Panc1 (cell line): ENCODE measurements at regions not wholly inside any gene's neighbourhood (a gene's known extent, or its start where the extent isn't known, plus 50 kb on each side); places are given as distances from the start of the nearest gene placed in this dataset.

Source experiments
- ATAC-seq: fragments of 200-7000 bp; cut with Tn5 transposase; 2 replicates; pipeline ENCODE4 v1.9.1; 2020; ENCODE audit warnings: mild to moderate bottlenecking, moderate library complexity
- BruUV-seq: library from RNA; stranded (reverse); fragments of 400-500 nt; replicated peaks from 2 replicates; lab custom pipeline; 2021; lab: Mats Ljungman, UMichigan
- CTCF ChIA-PET: fragments of 300-600 bp; sonication (Branson Sonifier 250); formaldehyde crosslinking; loops from one replicate; lab custom pipeline; 2022; ENCODE audit warnings: antibody characterized with exemption; lab: Charles Lee
- POLR2A ChIA-PET: fragments of 300-600 bp; sonication (Branson Sonifier 250); formaldehyde crosslinking; loops from one replicate; lab custom pipeline; 2022; ENCODE audit warnings: antibody characterized with exemption; lab: Charles Lee
- DNase-seq: peaks from one replicate; pipeline ENCODE4 v3.0.0-alpha.2; 2010; ENCODE audit warnings: low read depth, low spot score
- H3K27ac ChIP-seq: 2 replicates; pipeline ENCODE4 v1.5.1; 2011; ENCODE audit warnings: mild to moderate bottlenecking, low read length, inconsistent platforms
- H3K27me3 ChIP-seq: fragments of 200-500 bp; sonication (Bioruptor generic); 2 replicates; pipeline ENCODE4 v1.6.0; 2014; ENCODE audit warnings: low read length, inconsistent platforms; ENCODE audit not compliant: control insufficient read depth, insufficient read depth
- H3K36me3 ChIP-seq: fragments of 200-500 bp; sonication (Bioruptor generic); 2 replicates; pipeline ENCODE4 v1.5.1; 2014; ENCODE audit warnings: inconsistent platforms, mild to moderate bottlenecking, low read length, moderate library complexity; ENCODE audit not compliant: control insufficient read depth, insufficient read depth
- H3K4me1 ChIP-seq: 2 replicates; pipeline ENCODE4 v1.5.1; 2011; ENCODE audit warnings: inconsistent platforms, mild to moderate bottlenecking, low read length, moderate library complexity; ENCODE audit not compliant: control insufficient read depth, insufficient read depth
- H3K4me3 ChIP-seq, 2 experiments: 2 replicates each; pipeline ENCODE4 v1.5.1; 2011 to 2012; ENCODE audit warnings: low read depth in 2 of 2, low read length in 2 of 2, mild to moderate bottlenecking in 2 of 2, inconsistent platforms in 1 of 2, moderate library complexity in 1 of 2
- H3K9me3 ChIP-seq: fragments of 200-500 bp; sonication (Bioruptor generic); 2 replicates; pipeline ENCODE4 v1.5.1; 2014; ENCODE audit warnings: low read depth, mild to moderate bottlenecking, inconsistent platforms, low read length, moderate library complexity; ENCODE audit not compliant: control insufficient read depth, insufficient read depth
- POLR2AphosphoS5 ChIP-seq: IDR thresholded peaks from 2 replicates; pipeline ENCODE4 v1.6.1; 2012; ENCODE audit warnings: mild to moderate bottlenecking, low read depth, low read length, moderate library complexity
- SIN3A ChIP-seq: IDR thresholded peaks from 2 replicates; pipeline ENCODE4 v1.6.1; 2012; ENCODE audit warnings: low read depth, mild to moderate bottlenecking, low read length, moderate library complexity, borderline replicate concordance; ENCODE audit not compliant: insufficient read depth
- TCF7L2 ChIP-seq: IDR thresholded peaks from 2 replicates; pipeline ENCODE4 v1.6.1; 2011; ENCODE audit warnings: mild to moderate bottlenecking, low read depth, low read length, inconsistent platforms
- in situ Hi-C: cut with HindIII; loops from 2 replicates; pipeline ENCODE4 v1.10.0; 2016; ENCODE audit warnings: low sequenced_read_pairs, low pct_unique_long_range_greater_than_20kb
- intact Hi-C: fragments of 100-400 bp; cut with micrococcal nuclease; formaldehyde crosslinking; loops from one replicate; pipeline ENCODE4 v1.10.0; 2022; ENCODE audit not compliant: unreplicated experiment
- TF ChIP-seq, protein P1 (sequence below), 2 experiments: IDR thresholded peaks; 2 replicates each; pipeline ENCODE4 v1.6.1; 2011 to 2012; ENCODE audit warnings: low read depth in 2 of 2, control low read depth in 1 of 2, low read length in 1 of 2, mild to moderate bottlenecking in 1 of 2, moderate library complexity in 1 of 2; ENCODE audit not compliant: insufficient read depth in 1 of 2
- TF ChIP-seq, protein P2 (sequence below): fragments of 450-650 bp; IDR thresholded peaks from 2 replicates; pipeline ENCODE4 v1.5.1; 2017; ENCODE audit warnings: mild to moderate bottlenecking

DNA sequence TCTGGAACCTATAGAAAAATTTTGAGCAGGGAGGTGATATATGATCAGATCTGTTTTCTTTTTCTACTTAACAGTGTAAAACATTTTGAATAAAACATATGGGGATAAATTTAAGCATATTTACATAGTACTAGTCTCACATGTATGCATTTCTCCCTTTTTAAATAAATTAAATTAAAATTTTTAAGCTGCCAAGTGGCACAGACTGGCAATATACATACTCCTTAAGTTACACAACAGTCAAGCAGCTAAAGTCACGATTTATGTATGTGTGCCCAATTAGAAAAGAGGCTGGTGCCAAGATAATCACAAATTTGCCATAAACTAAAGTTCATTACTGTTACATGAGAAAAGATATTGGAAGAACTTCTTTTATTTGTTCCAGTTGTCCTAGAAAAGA lies 532.0 kb downstream of the RWDD3 start:
- TF ChIP-seq POLR2AphosphoS5 (no peak), SIN3A (no peak), TCF7L2 (no peak)
- TF ChIP-seq, protein P1, sequence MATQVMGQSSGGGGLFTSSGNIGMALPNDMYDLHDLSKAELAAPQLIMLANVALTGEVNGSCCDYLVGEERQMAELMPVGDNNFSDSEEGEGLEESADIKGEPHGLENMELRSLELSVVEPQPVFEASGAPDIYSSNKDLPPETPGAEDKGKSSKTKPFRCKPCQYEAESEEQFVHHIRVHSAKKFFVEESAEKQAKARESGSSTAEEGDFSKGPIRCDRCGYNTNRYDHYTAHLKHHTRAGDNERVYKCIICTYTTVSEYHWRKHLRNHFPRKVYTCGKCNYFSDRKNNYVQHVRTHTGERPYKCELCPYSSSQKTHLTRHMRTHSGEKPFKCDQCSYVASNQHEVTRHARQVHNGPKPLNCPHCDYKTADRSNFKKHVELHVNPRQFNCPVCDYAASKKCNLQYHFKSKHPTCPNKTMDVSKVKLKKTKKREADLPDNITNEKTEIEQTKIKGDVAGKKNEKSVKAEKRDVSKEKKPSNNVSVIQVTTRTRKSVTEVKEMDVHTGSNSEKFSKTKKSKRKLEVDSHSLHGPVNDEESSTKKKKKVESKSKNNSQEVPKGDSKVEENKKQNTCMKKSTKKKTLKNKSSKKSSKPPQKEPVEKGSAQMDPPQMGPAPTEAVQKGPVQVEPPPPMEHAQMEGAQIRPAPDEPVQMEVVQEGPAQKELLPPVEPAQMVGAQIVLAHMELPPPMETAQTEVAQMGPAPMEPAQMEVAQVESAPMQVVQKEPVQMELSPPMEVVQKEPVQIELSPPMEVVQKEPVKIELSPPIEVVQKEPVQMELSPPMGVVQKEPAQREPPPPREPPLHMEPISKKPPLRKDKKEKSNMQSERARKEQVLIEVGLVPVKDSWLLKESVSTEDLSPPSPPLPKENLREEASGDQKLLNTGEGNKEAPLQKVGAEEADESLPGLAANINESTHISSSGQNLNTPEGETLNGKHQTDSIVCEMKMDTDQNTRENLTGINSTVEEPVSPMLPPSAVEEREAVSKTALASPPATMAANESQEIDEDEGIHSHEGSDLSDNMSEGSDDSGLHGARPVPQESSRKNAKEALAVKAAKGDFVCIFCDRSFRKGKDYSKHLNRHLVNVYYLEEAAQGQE (IDR thresholded peaks at IDR 0.05; ENCODE audit: insufficient read depth in 1 of 2, low read depth in 2 of 2, low read length in 1 of 2), result no peak
- TF ChIP-seq, protein P2, sequence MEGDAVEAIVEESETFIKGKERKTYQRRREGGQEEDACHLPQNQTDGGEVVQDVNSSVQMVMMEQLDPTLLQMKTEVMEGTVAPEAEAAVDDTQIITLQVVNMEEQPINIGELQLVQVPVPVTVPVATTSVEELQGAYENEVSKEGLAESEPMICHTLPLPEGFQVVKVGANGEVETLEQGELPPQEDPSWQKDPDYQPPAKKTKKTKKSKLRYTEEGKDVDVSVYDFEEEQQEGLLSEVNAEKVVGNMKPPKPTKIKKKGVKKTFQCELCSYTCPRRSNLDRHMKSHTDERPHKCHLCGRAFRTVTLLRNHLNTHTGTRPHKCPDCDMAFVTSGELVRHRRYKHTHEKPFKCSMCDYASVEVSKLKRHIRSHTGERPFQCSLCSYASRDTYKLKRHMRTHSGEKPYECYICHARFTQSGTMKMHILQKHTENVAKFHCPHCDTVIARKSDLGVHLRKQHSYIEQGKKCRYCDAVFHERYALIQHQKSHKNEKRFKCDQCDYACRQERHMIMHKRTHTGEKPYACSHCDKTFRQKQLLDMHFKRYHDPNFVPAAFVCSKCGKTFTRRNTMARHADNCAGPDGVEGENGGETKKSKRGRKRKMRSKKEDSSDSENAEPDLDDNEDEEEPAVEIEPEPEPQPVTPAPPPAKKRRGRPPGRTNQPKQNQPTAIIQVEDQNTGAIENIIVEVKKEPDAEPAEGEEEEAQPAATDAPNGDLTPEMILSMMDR, result no peak
- no peak overlapping the region for H3K4me3 ChIP-seq
- POLR2A ChIA-PET, result no interaction called here
- ATAC-seq, result no peak
- no peaks in the 10 kb centered on the region for H3K36me3 ChIP-seq
- H3K9me3 ChIP-seq, result no peaks in the 10 kb centered on the region
- in situ Hi-C loops, result no loop called here
- BruUV-seq, result no TSS peak
- H3K4me1 ChIP-seq, result no peaks in the 10 kb centered on the region
- H3K27me3 ChIP-seq, result no peaks in the 10 kb centered on the region
- intact Hi-C loops, result no loop called here
- no peak overlapping the region for H3K27ac ChIP-seq
- no peak for DNase-seq
- CTCF ChIA-PET, result no interaction called here

DNA sequence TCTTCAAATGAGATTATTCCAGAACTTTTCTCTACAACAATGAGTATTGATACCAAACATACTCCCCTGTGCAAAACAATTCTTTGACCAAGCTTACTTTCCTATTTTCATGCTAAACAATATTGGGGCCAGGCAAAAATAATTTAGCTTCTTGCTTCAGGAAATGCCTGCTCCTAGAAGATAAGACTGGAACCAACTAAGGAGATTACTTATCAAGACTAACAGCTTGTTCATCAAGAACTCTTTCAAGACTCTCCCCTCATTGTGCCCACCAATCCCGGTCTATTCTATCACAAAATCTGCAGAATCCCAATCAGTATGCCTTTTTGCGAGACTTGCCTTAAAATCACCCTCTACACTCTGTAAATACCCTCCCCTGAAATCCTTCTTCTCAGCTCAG lies 536.6 kb downstream of the RWDD3 start:
- H3K4me1 ChIP-seq, result no peaks in the 10 kb centered on the region
- intact Hi-C loops (no loop called here), in situ Hi-C loops (no loop called here)
- H3K36me3 ChIP-seq, result no peaks in the 10 kb centered on the region
- TF ChIP-seq, protein P2, result no peak
- TF ChIP-seq, protein P1 (IDR thresholded peaks at IDR 0.05; ENCODE audit: insufficient read depth in 1 of 2, low read depth in 2 of 2, low read length in 1 of 2), result no peak
- TF ChIP-seq TCF7L2, result no peak
- no peak for TF ChIP-seq SIN3A
- TF ChIP-seq POLR2AphosphoS5, result no peak
- H3K9me3 ChIP-seq, result no peaks in the 10 kb centered on the region
- H3K27me3 ChIP-seq, result no peaks in the 10 kb centered on the region
- POLR2A ChIA-PET, result no interaction called here
- CTCF ChIA-PET, result no interaction called here
- DNase-seq (no peak), ATAC-seq (no peak)
- no TSS peak for BruUV-seq
- no peak overlapping the region for H3K4me3 ChIP-seq
- H3K27ac ChIP-seq, result no peak overlapping the region
